GM19395 (cell line): ENCODE measurements at regions not wholly inside any gene's neighbourhood (a gene's known extent, or its start where the extent isn't known, plus 50 kb on each side); places are given as distances from the start of the nearest gene placed in this dataset.
A peak's percentile ranks its signal among the peaks of the same experiment; 100 is the strongest.

Source experiments
- ATAC-seq: cut with Tn5 transposase; IDR thresholded peaks from one replicate; pipeline ENCODE4 v1.9.1; 2021; ENCODE audit warnings: mild to moderate bottlenecking, moderate library complexity; ENCODE audit not compliant: unreplicated experiment

DNA sequence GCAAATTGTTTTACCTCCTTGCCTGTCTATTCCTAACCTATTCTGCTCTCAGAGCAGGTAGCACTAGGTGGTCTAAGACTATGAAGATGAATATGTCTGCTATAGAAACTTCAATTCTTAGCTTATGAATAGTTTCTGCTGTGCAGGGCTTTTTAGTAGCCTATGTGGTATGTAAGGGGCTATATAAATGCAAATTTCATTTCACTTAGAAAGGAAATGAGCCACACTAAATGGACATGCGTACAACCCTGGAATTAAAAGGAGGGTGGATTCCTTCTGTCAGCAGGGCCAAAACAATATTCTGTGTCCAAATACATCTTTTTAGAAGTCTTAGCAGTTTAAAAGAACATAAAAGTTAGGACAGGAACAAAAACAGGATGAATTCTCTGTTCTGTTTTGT is 163.9 kb upstream of the GEMIN8 start:
- ATAC-seq, result no peak

DNA sequence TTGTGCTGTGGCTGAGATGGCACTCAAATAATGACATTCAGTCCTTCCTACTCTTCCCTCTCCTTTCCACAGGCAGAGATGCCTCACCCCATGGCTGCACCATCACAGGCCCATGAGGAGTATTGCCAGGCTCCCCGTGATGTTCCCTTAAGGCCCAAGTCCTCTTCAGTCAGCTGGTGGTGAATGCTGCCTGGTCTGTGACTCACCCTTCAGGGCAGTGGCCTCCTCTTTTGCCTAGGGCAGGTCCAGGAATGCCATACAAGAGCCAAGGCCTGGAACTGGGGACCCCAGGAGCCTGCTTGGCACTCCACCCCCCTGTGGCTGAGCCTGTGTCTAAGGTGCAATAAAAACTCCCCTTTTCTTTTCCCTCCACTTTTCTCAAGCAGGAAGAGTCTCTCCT is 144.2 kb upstream of the GEMIN8 start:
- no peak for ATAC-seq

DNA sequence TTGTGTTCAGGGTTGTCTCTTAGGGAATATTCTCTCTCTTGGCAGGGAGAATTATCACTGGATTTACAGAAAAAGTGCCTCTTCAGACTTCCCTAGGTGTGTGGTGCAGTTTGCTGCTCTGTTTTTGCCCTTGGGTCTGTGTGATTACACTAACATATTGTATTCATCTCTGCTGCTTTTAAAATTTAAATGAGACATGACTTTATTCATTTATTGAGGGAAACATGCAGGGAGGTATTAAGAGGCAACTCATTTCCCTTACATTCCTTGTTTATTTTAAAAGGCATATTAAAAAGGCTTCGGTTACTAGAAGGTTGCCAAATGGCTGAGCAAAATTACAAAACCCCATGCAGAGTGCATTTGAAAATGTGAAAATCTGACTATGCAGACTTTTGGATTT is 135.1 kb upstream of the GEMIN8 start:
- ATAC-seq, result no peak

DNA sequence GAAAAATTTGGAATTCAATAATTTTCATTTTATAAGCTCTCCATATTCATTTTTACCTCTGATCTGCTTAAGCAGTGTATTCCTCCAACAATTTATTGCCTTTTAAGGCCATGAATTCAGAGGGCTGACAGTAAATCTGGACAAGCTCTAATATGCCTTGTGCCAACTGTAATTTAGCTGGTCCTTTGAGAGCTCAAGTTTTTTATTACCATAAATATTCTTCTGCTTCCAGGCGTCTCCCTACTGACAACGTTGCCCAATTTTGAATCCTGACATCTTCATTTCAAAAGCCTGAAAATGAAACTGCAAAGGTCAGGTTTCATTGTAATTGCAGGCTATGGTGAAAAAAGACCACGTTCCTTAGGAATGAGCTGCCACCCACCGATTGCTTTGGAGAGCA is 95.8 kb upstream of the GEMIN8 start:
- ATAC-seq, result no peak

DNA sequence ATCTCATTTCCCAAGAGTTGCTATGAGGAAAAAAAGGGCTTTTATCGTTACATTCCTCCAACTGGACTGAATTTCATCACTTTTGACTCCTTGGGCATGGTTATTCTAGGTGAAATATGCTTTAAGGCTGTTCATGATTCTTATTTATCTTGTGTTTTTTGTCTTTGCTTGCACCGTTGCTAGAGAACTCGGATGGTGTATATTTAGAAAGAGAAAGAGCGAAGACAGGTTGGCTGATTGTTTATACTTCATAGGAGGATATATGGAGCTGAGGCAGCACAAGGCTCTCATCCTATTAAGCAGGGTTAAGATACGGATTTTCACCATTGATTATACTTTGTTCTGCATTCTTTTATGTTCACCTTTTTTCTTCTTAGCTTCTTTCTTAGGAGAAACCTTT is 94.9 kb upstream of the GEMIN8 start:
- ATAC-seq, result no peak

DNA sequence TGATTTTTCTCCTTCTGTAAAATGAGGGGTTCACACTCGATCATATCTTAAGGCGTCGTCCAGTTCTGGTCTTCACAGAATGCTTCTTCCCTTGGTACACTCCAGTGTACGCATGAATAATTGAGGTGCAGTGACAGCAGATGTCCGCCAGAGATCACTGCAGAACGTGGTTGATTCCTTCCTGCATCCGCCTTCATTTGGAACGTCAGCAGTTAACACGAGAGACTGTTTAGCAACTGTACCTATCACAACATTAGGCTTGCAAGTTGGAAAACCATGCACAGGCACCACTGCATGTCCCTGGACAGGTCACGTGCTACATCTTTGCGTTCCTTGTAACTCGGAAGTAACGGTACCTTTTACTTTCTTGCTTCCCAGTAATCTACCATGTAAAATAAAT is 66.0 kb upstream of the GEMIN8 start:
- ATAC-seq, result peak; percentile 95

DNA sequence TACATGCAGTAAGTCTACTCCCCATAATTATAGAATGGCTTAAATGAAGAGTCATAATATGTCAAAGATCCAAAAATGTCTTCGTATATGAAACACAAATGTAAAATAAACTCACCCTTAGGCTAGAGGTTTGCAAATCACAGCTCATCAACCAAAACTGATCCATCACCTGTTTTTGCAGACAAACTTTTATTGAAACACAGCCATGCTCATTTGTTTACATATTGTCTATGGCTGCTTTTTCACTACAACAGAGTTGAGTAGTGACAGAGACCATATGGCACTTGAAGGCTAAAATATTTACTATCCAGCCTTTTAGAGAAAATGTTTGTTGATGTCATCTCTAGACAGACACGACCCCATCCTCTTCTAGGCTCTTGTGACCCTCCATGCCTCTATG is 64.5 kb upstream of the GEMIN8 start:
- ATAC-seq, result no peak

DNA sequence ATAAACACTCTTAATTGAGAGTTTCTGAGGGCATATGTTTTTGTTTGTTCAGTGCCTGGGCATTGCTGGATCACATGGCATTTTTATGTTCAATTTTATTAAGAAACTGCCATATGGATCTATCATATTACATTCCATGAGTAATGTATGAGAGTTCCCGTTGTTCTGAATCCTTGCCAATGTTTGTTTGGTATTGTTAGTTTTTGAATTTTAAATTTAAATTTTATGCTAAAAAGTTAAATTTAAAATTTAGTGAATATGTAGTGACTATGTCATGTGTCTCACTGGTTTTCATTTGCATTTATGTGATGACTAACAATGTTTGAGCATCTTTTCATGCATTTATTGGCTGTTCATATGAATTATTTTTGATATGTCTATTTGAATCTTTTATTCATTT is 54.8 kb upstream of the GEMIN8 start:
- ATAC-seq, result no peak

DNA sequence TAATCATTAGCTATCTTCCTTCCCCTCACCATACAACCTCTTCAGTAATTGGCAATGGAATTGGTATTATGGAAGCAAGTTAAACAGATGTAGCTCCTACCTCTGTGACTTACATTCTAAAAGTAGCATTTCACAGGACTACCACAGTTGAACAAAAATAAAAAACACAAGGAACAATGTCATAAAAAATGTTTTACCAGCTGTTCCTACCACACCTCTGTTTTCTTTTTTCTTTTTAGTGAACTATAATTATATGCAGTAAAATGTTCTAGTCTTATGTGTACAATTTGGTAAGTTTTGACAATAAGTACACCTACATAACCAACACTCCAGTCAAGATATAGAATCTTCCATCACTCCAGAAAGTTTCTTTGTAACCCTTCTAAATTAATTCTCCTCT is 54.1 kb upstream of the GEMIN8 start:
- ATAC-seq, result no peak

DNA sequence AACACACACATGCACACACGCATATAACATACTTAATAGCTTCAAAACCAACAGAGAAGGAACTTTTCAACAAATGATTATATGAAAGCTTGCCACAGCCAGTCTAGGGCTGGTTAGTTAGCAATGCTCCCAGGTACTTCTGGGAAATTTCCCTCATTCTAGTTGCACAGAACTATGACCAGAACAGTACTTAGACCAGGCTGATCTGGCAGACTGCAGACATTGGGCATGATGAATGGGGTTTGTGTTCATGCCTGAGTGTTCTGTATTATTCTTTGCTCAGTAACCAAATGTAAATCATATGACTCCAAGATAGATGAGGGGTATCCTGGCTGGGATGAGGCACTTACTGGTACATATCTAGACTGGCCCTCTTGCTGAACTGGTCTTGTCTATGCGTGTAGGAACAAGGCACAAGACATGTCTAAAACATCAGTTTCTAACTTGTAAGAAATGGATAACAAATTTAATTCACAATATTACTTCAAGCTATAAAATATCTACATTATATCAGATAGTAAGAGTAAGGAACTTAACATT is 50.3 kb upstream of the GEMIN8 start:
- no peak for ATAC-seq
